HG03460 (cell line): ENCODE measurements at regions not wholly inside any gene's neighbourhood (a gene's known extent, or its start where the extent isn't known, plus 50 kb on each side); places are given as distances from the start of the nearest gene placed in this dataset.

Source experiments
- ATAC-seq: cut with Tn5 transposase; IDR thresholded peaks from one replicate; pipeline ENCODE4 v1.9.1; 2021; ENCODE audit not compliant: unreplicated experiment

DNA sequence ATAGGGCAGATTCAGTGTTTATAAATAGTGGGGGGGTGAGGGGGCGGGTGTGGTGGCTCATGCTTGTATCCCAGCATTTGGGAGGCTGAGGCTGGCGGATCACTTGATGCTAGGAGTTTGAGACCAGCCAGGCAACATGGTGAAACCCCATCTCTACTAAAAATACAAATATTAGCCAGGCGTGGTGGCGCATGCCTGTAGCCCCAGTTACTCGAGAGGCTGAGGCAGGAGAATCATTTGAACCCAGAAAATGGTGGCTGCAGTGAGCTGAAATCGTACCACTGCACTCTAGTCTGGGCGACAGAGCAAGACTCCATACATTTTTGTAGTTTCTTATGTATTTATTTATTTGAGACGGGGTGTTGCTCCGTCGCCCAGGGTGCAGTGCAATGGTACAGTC, 109.0 kb upstream of the ZNF217 start:
- no peak for ATAC-seq

DNA sequence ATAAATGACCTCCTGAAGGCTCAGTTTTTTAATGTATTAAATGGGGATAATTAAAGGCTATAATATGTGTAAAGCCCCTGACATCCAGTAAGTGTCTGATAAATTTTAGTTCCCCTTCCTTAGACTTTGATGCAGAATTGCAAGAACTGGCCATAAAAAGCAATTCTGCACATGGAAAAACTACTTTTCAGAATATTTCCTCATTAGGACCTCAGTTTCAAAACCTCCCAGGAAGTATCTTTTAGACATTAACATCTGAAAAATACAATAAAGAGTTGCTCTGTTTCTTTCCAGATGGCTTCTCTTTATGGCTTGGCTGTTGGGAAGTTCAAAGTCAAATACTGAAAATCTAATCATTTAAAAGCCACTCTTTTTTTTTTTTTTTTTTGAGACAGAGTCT, 106.3 kb upstream of the ZNF217 start:
- ATAC-seq = no peak

DNA sequence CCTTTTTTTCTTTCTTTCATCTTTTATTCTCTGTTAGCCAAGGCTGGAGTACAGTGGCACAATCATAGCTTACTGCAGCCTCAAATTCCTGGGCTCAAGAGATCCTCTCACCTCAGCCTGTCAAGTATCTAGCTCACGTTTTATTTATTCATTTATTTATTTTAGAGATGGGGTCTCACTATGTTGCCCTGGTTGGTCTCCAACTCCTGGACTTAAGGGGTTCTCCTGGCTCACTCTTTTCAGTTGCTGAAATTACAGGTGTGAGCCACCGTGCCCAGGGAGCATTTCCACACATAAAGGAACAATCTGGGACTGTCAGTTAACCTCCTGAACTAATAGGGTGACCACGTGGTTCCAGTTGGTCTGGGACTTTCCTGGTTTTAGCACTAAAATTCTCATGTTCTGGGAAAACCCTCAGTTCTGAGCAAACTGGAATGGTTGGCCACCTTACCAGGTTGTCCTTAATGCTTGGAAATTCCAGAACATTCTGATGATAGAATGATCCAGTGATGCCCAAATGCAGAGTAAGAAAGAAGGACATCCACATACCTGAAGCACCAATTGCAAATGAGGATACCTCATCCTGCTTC, 105.5 kb upstream of the ZNF217 start:
- ATAC-seq = no peak

DNA sequence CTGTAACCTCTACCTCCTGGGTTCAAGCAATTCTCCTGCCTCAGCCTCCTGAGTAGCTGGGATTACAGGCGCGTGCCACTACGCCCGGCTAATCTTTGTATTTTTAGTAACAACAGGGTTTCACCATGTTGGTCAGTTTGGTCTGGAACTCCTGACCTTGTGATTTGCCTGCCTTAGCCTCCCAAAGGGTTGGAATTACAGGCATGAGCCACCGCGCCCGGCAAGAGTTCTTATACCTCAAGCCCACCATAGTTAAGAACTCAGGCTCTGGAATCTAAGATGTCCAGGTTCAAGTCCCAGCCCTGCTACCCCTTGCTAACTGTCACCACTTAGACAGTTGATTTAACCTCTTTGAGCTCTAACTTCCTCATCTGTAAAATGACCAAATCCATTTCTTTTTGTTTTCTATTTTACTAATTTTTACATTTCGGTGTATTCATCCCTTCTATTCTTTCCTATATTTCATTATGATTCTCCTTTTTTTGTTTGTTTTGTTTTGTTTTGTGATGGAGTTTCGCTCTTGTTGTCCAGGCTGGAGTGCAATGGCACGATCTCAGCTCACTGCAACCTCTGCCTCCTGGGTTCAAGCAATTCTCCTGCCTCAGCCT, 104.8 kb upstream of the ZNF217 start:
- no peak for ATAC-seq

DNA sequence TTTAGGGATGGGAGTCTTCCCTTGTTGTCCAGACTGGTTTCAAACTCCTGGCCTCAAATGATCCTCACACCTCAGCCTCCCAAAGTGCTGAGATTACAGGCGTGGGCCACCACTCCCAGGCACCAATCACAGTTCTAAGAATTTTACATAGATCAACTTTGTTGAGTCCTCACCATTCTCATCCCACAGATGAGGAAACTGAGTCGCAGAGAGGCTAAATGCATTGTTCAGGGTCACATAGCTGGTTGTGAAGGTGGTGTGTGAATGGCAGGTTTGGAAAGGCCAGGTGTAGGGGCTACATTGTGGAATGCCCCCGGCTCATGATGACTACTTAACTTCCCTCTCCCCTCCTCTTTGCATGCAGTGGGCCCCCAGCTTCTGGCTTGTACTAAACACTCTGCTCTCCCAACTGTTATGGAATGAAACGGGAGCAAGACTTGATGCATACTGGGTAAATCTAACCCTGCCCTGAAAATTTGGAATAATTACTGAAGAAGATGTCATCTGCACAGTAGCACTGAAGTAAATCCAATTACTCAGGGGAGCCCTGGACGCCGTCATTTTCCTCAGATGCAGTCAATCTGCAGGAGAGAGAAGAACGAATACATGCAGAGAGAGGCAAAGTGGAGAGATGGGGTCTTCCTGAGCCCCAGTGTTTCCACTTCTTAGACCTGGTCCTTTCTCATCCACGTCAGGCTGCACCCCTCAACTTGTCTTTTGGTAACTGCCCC, 102.3 kb upstream of the ZNF217 start:
- ATAC-seq = no peak

DNA sequence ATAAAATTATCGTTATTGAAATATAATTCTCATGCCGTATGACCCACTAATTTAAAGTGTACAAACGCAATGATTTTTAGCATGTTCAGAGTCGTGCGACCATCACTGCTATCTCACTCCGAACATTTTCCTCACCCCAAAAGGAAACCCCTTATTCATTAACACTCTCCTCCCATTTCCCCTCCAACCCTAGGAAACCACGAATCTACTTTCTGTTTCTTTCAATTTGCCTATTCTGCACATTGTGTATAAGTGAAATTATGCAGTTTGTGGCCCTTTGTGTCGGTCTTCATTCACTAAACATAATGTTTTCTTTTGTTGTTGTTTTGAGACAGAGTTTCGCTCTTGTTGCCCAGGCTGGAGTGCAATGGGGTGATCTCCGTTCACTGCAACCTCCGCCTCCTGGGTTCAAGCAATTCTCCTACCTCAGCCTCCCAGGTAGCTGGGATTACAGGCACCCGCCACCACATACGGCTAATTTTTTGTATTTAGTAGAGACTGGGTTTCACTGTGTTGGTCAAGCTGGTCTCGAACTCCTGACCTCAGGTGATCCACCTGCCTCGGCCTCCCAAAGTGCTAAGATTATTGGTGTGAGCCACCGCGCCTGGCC, 99.7 kb upstream of the ZNF217 start:
- ATAC-seq = no peak

DNA sequence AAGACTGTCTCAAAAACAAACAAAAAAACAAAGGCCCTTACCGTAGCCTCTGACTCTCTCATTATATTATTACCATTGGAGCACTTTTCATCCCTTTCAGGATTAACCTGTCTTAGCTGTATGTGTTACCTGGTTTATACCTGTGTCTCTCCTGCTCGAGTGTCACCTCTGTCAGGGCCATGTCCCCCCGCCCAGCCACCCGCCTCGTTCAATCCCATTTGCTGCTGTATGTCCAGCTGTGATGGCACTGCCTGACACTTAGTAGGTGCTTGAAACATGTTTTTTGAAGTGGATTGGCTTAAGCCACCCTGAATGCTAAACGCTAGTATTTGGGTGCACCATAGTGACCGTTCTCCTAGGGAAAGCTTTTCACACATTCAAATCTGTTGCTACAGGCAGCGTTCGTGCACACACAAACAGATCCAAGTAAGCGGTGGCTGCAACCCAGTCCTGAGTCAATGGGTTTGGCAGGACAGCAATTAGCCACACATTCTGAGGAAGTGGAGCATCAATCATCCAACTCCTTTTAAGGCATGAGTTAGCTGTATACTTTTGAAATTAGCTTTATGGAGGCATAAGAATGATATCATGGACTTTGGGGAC, 98.9 kb upstream of the ZNF217 start:
- ATAC-seq = no peak

DNA sequence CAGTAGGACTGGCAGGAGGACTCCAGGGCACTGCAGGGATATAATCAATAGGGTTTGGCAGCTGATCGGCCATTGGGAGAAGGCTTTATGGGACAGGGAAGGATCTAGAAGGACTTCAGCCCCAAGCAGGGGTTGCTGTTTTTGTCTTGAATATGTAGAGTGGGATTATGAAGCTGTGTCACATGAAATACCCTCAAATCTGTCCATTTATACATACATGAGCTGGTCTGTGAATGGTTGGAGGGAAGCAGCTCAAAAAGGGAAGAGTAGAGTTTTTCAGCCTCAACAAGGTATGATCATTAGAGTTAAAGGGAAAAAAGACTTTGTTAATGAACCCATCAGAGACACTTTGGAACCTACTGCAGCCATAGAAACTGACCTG, 98.2 kb upstream of the ZNF217 start:
- ATAC-seq = no peak

DNA sequence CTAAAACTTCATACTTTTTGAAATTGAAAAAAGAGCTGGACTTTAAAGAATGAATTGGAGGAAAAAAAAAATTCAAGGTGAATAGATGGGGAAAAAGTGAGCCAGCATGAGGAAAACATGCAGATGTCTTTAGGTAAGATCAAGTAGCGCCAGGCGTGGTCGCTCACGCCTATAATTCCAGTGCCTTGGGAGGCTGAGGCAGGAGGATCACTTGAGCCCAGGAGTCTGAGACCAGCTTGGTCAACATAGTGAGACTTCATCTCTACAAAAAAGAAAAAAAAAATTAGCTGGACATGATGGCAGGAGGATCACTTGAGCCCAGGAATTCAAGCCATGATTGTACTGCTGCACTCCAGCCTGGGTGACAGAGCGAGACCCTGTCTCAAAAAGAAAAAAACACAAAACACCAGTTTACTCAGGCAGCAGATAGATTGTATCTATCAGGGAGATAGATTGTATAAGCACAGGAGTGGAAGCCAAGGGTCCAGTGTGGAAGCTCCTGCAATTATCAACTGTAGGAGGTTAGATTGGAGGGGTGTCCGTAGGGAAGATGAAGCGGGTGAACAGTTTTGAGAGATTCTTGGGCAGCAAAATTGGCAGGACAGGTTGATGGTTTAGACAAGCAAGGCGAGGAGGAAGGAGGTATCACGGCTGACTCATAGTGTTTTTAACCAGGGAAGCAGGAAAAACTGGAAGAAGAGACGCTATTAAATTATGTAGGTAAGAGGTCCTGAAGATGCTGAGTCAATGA, 97.6 kb upstream of the ZNF217 start:
- no peak for ATAC-seq

DNA sequence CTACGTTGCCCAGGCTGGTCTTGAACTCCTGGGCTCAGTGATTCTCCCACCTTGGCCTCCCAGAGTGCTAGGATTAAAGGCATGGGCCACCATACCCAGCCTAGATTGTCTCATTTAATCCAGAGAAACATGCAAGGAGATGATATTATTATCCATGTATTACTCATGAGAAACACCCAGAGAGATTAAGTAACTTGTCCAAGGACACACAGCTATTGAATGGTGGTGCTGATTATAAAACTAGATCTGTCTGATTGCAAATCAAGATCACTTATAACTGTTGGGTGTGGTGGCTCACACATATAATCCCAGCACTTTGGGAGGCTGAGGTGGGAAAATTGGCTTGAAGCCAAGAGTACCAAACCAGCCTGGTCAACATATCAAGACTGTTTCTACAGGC, 94.4 kb upstream of the ZNF217 start:
- ATAC-seq = no peak

DNA sequence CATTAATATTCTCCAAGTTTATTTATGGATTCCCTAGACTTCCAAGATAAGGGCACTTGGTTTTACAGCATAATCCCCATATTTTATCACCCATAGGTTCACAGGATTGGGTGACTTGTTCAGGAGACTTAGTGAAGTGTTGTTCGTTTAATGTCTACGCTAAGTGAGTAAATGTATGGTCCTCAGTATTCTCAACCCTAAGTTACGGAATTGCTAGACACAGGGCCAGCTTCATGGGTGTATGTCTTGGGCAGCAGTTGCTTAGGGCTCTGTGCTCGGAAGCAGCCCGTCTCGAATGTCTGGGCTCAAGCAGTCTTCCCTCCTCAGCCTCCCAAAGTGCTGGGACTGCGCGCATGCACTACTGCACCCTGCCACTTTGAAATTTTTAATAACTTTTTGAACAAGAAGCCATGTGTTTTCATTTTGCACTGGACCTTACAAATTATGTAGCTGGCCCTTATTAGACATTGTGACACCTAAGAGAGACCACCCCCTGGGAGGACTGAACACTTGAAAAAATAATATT, 91.5 kb upstream of the ZNF217 start:
- ATAC-seq = no peak

DNA sequence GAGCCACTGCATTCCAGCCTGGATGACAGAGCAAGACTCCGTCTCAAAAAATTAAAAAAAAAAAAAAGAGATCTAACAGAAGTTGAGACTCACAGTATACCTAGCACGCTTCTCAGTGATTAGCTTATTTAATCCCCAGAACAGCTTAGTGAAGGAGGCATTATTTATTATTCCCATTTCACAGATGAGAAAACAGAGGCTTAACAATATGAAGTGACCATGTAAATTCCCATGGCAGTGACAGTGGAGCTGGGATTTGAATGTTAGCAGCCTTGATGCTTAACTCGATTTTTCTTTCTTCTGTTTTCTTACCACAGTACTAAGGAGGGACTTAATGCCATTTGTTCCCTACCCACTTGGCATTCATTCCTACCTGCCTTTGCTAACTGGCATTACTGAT, 89.9 kb upstream of the ZNF217 start:
- no peak for ATAC-seq

DNA sequence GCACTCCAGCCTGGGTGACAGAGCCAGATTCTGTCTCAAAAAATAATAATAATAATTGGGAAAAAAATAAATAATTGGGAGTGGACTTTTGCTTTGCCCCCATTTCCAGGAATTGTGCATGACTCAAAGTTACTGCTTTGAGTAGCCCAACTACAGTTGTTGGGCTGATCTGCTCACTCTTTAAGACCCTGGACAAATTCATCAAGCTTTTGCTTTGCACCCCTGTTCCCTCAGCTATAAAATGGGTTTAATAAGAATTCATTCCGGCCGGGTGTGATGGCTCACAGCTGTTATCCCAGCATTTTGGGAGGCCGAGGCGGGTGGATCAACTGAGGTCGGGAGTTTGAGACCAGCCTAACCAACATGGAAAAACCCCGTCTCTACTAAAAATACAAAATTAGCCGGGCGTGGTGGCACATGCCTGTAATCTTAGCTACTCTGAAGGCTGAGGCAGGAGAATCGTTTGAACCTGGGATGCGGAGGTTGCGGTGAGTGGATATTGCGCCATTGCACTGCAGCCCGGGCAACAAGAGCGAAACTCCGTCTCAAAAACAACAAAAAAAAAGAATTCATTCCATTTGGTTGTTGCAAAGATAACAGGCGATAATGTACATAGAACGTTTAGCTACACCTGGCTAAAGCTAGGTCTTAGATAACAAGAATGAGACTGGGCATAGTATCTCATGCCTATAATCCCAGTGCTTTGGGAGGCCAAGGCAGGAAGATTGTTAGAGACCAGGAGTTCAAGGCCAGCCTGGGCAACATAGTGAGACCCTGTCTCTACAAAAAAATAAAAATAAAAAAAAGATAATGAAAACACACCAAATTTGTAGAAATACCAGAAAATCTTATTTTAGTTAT, 87.9 kb upstream of the ZNF217 start:
- no peak for ATAC-seq

DNA sequence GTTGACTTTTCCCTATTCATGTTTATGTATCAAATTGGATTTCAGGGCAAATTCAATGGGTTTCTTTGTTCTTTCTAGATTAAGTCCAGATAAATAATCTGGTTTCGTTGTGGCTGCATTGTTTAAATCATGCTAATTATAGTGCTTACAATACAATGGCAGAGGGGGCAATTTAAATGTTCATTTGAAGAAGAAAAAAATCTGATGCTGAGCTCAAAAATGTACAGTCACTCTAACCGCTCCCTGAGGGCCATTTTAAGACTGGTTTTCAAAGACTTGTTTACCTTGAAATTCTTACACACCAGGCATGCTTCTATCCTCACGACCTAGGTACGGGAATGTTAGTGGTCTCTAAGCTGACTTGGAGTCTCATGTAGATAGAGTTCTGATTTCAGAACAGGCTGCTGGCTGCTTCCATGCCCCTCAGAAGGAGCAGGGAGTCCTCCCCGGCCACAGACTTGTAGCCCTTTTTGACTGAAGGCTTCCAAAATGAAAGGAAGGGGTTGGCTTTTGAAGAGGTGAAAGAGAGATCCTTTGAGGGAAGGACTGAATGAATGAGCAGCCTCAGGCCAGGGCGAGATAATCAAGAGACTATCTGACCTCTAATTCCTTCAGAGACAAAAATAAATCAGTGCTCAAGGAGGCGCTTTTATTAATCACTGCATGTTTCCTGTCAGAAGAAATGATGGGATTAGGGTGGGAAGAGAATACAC, 86.1 kb upstream of the ZNF217 start:
- no peak for ATAC-seq

DNA sequence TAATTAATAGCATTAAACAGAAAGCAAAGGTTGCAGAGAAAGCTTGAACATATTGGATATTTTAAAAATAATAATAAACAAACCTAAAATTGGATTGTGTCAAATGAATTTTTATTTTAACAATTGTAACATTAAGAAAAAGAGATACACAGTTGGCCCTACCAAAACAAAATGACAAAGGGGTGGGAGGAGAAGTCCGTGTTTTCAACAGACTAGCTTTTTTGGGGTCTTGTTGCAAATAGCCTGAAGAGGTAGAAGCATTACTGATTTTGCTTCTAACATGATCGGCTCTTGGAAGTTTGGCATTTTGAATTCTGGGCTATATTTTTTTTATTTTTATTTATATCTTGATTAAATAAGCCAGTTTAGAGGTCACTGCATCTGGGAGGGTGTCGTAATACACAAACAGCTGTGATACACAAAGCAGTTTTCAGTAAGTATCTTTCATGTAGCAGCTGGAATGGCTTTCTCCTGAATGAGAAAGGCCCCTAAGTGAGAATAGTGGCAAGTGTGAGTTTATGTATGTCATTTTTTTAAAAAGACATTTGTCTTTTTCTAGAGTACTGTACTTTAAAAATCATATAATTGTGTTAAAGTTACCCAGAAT, 85.5 kb upstream of the ZNF217 start:
- no peak for ATAC-seq

DNA sequence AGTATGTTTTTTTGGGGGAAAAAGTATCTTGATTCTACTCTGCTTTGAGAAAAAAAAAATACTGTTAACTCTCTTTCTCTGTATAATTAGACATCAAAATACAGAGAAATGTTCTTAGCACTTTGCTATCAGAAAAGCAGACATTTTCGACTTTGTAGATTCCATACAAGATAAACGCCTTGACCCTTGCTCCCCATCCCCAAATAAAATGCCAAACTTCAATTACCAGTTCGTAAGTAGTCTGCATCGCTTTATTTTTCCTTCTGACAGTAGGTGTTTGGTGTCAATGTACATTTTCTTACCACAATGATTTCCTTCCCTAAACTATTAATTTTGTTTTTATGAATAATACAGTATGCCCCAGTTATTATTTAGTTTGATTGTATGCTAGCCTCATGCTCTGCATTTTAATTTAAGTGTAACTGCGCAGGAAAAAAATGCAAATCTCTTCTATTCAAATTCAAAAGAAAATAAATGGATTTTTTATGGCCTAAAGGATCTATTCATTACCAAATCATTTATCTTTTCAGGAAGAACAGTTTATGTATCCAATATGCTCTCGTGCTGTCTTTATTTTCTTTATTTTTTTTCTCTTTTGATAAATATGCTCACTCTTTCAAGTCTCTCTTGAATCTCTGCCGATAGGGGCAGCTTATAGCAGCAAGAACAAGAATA, 84.8 kb upstream of the ZNF217 start:
- ATAC-seq = no peak

DNA sequence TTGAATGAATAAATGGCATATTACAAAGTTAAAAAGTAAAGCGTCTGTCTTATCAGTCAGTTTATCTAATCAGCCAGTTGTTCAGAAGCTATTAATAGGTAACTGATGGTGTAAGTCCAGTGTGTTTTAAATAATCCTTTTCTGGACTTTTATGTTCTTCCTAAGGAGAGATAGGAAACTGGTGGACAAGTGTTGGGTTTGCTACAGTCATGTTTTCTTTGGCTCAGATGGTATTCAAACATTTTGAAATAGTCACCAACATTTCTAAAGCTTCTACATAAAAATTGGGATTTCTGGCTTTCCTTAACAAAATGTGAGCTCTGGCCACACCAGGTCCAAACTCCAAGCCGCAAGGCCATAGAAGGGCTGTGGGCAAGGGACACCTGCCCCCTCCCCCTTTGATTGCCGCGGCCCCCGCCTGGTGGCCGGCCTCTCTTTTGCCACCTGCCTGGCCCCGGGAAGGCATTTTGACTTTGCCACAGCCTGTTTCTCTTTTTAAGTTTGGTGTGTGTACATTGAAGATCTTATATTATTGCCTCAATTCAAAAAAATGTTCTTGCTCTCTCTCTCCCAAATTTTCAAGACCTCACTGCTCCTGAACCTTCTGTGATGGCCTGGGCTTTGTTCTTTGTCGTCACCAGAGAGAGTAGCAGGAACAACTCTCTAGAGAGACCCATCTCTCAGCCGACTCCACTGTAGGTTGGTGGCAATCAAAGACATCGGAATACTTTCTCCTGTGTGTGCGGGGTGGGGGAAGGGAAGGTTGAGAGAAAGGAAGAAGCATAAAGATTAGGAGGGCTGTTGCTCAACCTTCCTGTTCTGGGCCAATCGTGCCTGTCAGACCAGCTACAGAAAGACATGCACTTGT, 84.0 kb upstream of the ZNF217 start:
- no peak for ATAC-seq
